SK-N-SH (cell line): ENCODE measurements at regions not wholly inside any gene's neighbourhood (a gene's known extent, or its start where the extent isn't known, plus 50 kb on each side); places are given as distances from the start of the nearest gene placed in this dataset.

ENCODE experiments used
- RCOR1 ChIP-seq: fragments of 150-350 bp; IDR thresholded peaks from 2 replicates; pipeline ENCODE4 v1.6.1; 2017; ENCODE audit warnings: antibody characterized with exemption, low read length
- SMC3 ChIP-seq: IDR thresholded peaks from 2 replicates; pipeline ENCODE4 v1.6.1; 2012; ENCODE audit warnings: low read depth, low read length, improper control_type of control experiment

- TF ChIP-seq RCOR1 (no peak), SMC3 (no peak)
These were observed 54.1 kb upstream of the TMEM33 start for GRCh38 chr4:41880840-41881831.
